ENCODE measurements at regions not wholly inside any gene's neighbourhood (a gene's known extent, or its start where the extent isn't known, plus 50 kb on each side); places are given as distances from the start of the nearest gene placed in this dataset.

GRCh38 chr10:44070282-44070681 lies 314.6 kb downstream of the CXCL12 start:
- Histone ChIP-seq H3K4me1 (ENCODE audit: control insufficient read depth in 2 of 2, insufficient read depth in 2 of 2, low read length in 1 of 2) (peaks cover 2 to 8% of the 10 kb centered on the region in 2 donors), H3K9me3 (ENCODE audit: control insufficient read depth in 2 of 2, insufficient read depth in 1 of 2, low read depth in 1 of 2, low read length in 1 of 2) (no peaks in the 10 kb centered on the region), H3K27me3 (ENCODE audit: control insufficient read depth in 1 of 2, insufficient read depth in 2 of 2, low read length in 2 of 2) (no peaks in the 10 kb centered on the region), H3K36me3 (ENCODE audit: control insufficient read depth in 2 of 2, insufficient read depth in 2 of 2, low read length in 1 of 2) (no peaks in the 10 kb centered on the region), H3K27ac (ENCODE audit: low read depth in 2 of 2, low read length in 1 of 2) (no peak overlapping the region), H3K4me3 (ENCODE audit: low read depth in 1 of 2, low read length in 2 of 2) (no peak overlapping the region)
- WGBS, 2 donors: 58 to 65% methylated on average over 5 of the region's 5 CpGs

GRCh38 chr10:44069573-44069972 lies 315.3 kb downstream of the CXCL12 start:
- H3K9me3 ChIP-seq (ENCODE audit: control insufficient read depth in 2 of 2, insufficient read depth in 1 of 2, low read depth in 1 of 2, low read length in 1 of 2): no peaks in the 10 kb centered on the region

GRCh38 chr10:44068716-44069482 lies 316.0 kb downstream of the CXCL12 start:
- Histone ChIP-seq H3K4me3 (ENCODE audit: low read depth in 1 of 2, low read length in 2 of 2) (no peak overlapping the region), H3K36me3 (ENCODE audit: control insufficient read depth in 2 of 2, insufficient read depth in 2 of 2, low read length in 1 of 2) (no peaks in the 10 kb centered on the region), H3K9me3 (ENCODE audit: control insufficient read depth in 2 of 2, insufficient read depth in 1 of 2, low read depth in 1 of 2, low read length in 1 of 2) (no peaks in the 10 kb centered on the region), H3K27me3 (ENCODE audit: control insufficient read depth in 1 of 2, insufficient read depth in 2 of 2, low read length in 2 of 2) (no peaks in the 10 kb centered on the region), H3K27ac (ENCODE audit: low read depth in 2 of 2, low read length in 1 of 2) (peak overlapping the region in 1 of 2 donors; percentile 16), H3K4me1 (ENCODE audit: control insufficient read depth in 2 of 2, insufficient read depth in 2 of 2, low read length in 1 of 2) (peaks cover 2 to 8% of the 10 kb centered on the region in 2 donors)
- WGBS, 2 donors: 66 to 73% methylated on average over 10 of the region's 10 CpGs

More at GRCh38 chr10:44069573-44069972, 315.3 kb downstream of the CXCL12 start:
- 58 to 69% methylated on average over 4 of the region's 4 CpGs for WGBS, 2 donors
- no peak overlapping the region for H3K4me3 ChIP-seq (ENCODE audit: low read depth in 1 of 2, low read length in 2 of 2)
- no peaks in the 10 kb centered on the region for H3K36me3 ChIP-seq (ENCODE audit: control insufficient read depth in 2 of 2, insufficient read depth in 2 of 2, low read length in 1 of 2)
- H3K4me1 ChIP-seq (ENCODE audit: control insufficient read depth in 2 of 2, insufficient read depth in 2 of 2, low read length in 1 of 2): peaks cover 2 to 8% of the 10 kb centered on the region in 2 donors
- no peak overlapping the region for H3K27ac ChIP-seq (ENCODE audit: low read depth in 2 of 2, low read length in 1 of 2)
- H3K27me3 ChIP-seq (ENCODE audit: control insufficient read depth in 1 of 2, insufficient read depth in 2 of 2, low read length in 2 of 2): no peaks in the 10 kb centered on the region

- no peaks in the 10 kb centered on the region for H3K27me3 ChIP-seq (ENCODE audit: control insufficient read depth in 1 of 2, insufficient read depth in 2 of 2, low read length in 2 of 2)
- no peaks in the 10 kb centered on the region for H3K36me3 ChIP-seq (ENCODE audit: control insufficient read depth in 2 of 2, insufficient read depth in 2 of 2, low read length in 1 of 2)
- no peak overlapping the region for H3K4me3 ChIP-seq (ENCODE audit: low read depth in 1 of 2, low read length in 2 of 2)
- H3K4me1 ChIP-seq (ENCODE audit: control insufficient read depth in 2 of 2, insufficient read depth in 2 of 2, low read length in 1 of 2): peaks cover 2 to 10% of the 10 kb centered on the region in 2 donors
- H3K9me3 ChIP-seq (ENCODE audit: control insufficient read depth in 2 of 2, insufficient read depth in 1 of 2, low read depth in 1 of 2, low read length in 1 of 2): no peaks in the 10 kb centered on the region
- no peak overlapping the region for H3K27ac ChIP-seq (ENCODE audit: low read depth in 2 of 2, low read length in 1 of 2)
- WGBS, 2 donors: 90 to 93% methylated on average over 2 of the region's 2 CpGs
Observed at GRCh38 chr10:44067432-44067831, 317.5 kb downstream of the CXCL12 start.

- Histone ChIP-seq H3K36me3 (ENCODE audit: control insufficient read depth in 2 of 2, insufficient read depth in 2 of 2, low read length in 1 of 2) (no peaks in the 10 kb centered on the region), H3K4me1 (ENCODE audit: control insufficient read depth in 2 of 2, insufficient read depth in 2 of 2, low read length in 1 of 2) (peaks cover 2 to 10% of the 10 kb centered on the region in 2 donors), H3K27me3 (ENCODE audit: control insufficient read depth in 1 of 2, insufficient read depth in 2 of 2, low read length in 2 of 2) (no peaks in the 10 kb centered on the region), H3K4me3 (ENCODE audit: low read depth in 1 of 2, low read length in 2 of 2) (no peak overlapping the region), H3K27ac (ENCODE audit: low read depth in 2 of 2, low read length in 1 of 2) (no peak overlapping the region), H3K9me3 (ENCODE audit: control insufficient read depth in 2 of 2, insufficient read depth in 1 of 2, low read depth in 1 of 2, low read length in 1 of 2) (no peaks in the 10 kb centered on the region)
- WGBS, 2 donors: 71 to 80% methylated on average over 5 of the region's 5 CpGs
Observed at GRCh38 chr10:44066527-44067255, 318.2 kb downstream of the CXCL12 start.

GRCh38 chr10:44065788-44066526 lies 318.9 kb downstream of the CXCL12 start:
- Histone ChIP-seq H3K27ac (ENCODE audit: low read depth in 2 of 2, low read length in 1 of 2) (peak overlapping the region; percentile 27 to 40), H3K36me3 (ENCODE audit: control insufficient read depth in 2 of 2, insufficient read depth in 2 of 2, low read length in 1 of 2) (no peaks in the 10 kb centered on the region), H3K27me3 (ENCODE audit: control insufficient read depth in 1 of 2, insufficient read depth in 2 of 2, low read length in 2 of 2) (no peaks in the 10 kb centered on the region), H3K4me3 (ENCODE audit: low read depth in 1 of 2, low read length in 2 of 2) (no peak overlapping the region), H3K4me1 (ENCODE audit: control insufficient read depth in 2 of 2, insufficient read depth in 2 of 2, low read length in 1 of 2) (peaks cover 2 to 10% of the 10 kb centered on the region in 2 donors), H3K9me3 (ENCODE audit: control insufficient read depth in 2 of 2, insufficient read depth in 1 of 2, low read depth in 1 of 2, low read length in 1 of 2) (no peaks in the 10 kb centered on the region)
- WGBS, 2 donors: 60% methylated on average over 9 of the region's 9 CpGs

- no peaks in the 10 kb centered on the region for H3K36me3 ChIP-seq (ENCODE audit: control insufficient read depth in 2 of 2, insufficient read depth in 2 of 2, low read length in 1 of 2)
- no peaks in the 10 kb centered on the region for H3K27me3 ChIP-seq (ENCODE audit: control insufficient read depth in 1 of 2, insufficient read depth in 2 of 2, low read length in 2 of 2)
- H3K4me3 ChIP-seq (ENCODE audit: low read depth in 1 of 2, low read length in 2 of 2): no peak overlapping the region
- H3K27ac ChIP-seq (ENCODE audit: low read depth in 2 of 2, low read length in 1 of 2): peak overlapping the region in 1 of 2 donors; percentile 40
- H3K4me1 ChIP-seq (ENCODE audit: control insufficient read depth in 2 of 2, insufficient read depth in 2 of 2, low read length in 1 of 2): peaks cover 2 to 5% of the 10 kb centered on the region in 2 donors
- 75 to 77% methylated on average over 7 of the region's 7 CpGs for WGBS, 2 donors
- no peaks in the 10 kb centered on the region for H3K9me3 ChIP-seq (ENCODE audit: control insufficient read depth in 2 of 2, insufficient read depth in 1 of 2, low read depth in 1 of 2, low read length in 1 of 2)
Observed at GRCh38 chr10:44064987-44065787, 319.7 kb downstream of the CXCL12 start.

- Histone ChIP-seq H3K36me3 (ENCODE audit: control insufficient read depth in 2 of 2, insufficient read depth in 2 of 2, low read length in 1 of 2) (no peaks in the 10 kb centered on the region), H3K27me3 (ENCODE audit: control insufficient read depth in 1 of 2, insufficient read depth in 2 of 2, low read length in 2 of 2) (no peaks in the 10 kb centered on the region), H3K4me1 (ENCODE audit: control insufficient read depth in 2 of 2, insufficient read depth in 2 of 2, low read length in 1 of 2) (peaks cover 2 to 4% of the 10 kb centered on the region in 2 donors), H3K4me3 (ENCODE audit: low read depth in 1 of 2, low read length in 2 of 2) (no peak overlapping the region), H3K9me3 (ENCODE audit: control insufficient read depth in 2 of 2, insufficient read depth in 1 of 2, low read depth in 1 of 2, low read length in 1 of 2) (no peaks in the 10 kb centered on the region), H3K27ac (ENCODE audit: low read depth in 2 of 2, low read length in 1 of 2) (no peak overlapping the region)
- 82% methylated on average over 8 of the region's 8 CpGs for WGBS, 2 donors
Observed at GRCh38 chr10:44064317-44064716, 320.6 kb downstream of the CXCL12 start.

- H3K27me3 ChIP-seq (ENCODE audit: control insufficient read depth in 1 of 2, insufficient read depth in 2 of 2, low read length in 2 of 2): no peaks in the 10 kb centered on the region
- H3K36me3 ChIP-seq (ENCODE audit: control insufficient read depth in 2 of 2, insufficient read depth in 2 of 2, low read length in 1 of 2): no peaks in the 10 kb centered on the region
- H3K9me3 ChIP-seq (ENCODE audit: control insufficient read depth in 2 of 2, insufficient read depth in 1 of 2, low read depth in 1 of 2, low read length in 1 of 2): no peaks in the 10 kb centered on the region
- H3K27ac ChIP-seq (ENCODE audit: low read depth in 2 of 2, low read length in 1 of 2): no peak overlapping the region
- WGBS, 2 donors: 78 to 83% methylated on average over 2 of the region's 2 CpGs
- H3K4me1 ChIP-seq (ENCODE audit: control insufficient read depth in 2 of 2, insufficient read depth in 2 of 2, low read length in 1 of 2): peaks cover 2 to 4% of the 10 kb centered on the region in 2 donors
- H3K4me3 ChIP-seq (ENCODE audit: low read depth in 1 of 2, low read length in 2 of 2): no peak overlapping the region
Observed at GRCh38 chr10:44063686-44064085, 321.2 kb downstream of the CXCL12 start.
